Natural killer cell (primary cell): ENCODE measurements at regions not wholly inside any gene's neighbourhood (a gene's known extent, or its start where the extent isn't known, plus 50 kb on each side); places are given as distances from the start of the nearest gene placed in this dataset.

ENCODE experiments used
- ATAC-seq, 3 donors: fragments of 150-1000 bp in 2 of 3; fragments of 200-7000 bp in 1 of 3; cut with Tn5 transposase; 1 replicate in 1 of 3; 2 replicates in 2 of 3; pipeline ENCODE4 v1.10.0; 2021; ENCODE audit warnings: mild to moderate bottlenecking in 2 of 3, moderate library complexity in 2 of 3
- DNase-seq, 2 donors: peaks; one replicate each; pipeline versions ENCODE4 v3.0.0 to v3.0.0-alpha.2; 2013 to 2021; ENCODE audit warnings: mixed read lengths in 1 of 2
- H3K27ac ChIP-seq: one replicate; pipeline ENCODE4 v1.5.1; 2013; ENCODE audit warnings: mild to moderate bottlenecking, low read length
- H3K27me3 ChIP-seq: one replicate; pipeline ENCODE4 v1.6.1; 2013; ENCODE audit warnings: low read length; ENCODE audit not compliant: control insufficient read depth, insufficient read depth
- H3K36me3 ChIP-seq: one replicate; pipeline ENCODE4 v1.6.1; 2013; ENCODE audit warnings: low read length; ENCODE audit not compliant: control insufficient read depth, insufficient read depth
- H3K4me1 ChIP-seq: one replicate; pipeline ENCODE4 v1.6.1; 2013; ENCODE audit warnings: low read length; ENCODE audit not compliant: control insufficient read depth, insufficient read depth
- H3K4me3 ChIP-seq: one replicate; pipeline ENCODE4 v1.5.1; 2013; ENCODE audit warnings: low read length
- H3K9me3 ChIP-seq: one replicate; pipeline ENCODE4 v1.6.1; 2013; ENCODE audit warnings: low read length; ENCODE audit not compliant: control insufficient read depth, insufficient read depth
- H3K27ac Mint-ChIP-seq, 2 donors: one replicate each; pipeline ENCODE4 v1.8.0; 2022; ENCODE audit warnings: mild to moderate bottlenecking in 2 of 2, mixed read lengths in 2 of 2, moderate library complexity in 1 of 2
- H3K27me3 Mint-ChIP-seq, 2 donors: one replicate each; pipeline ENCODE4 v1.8.0; 2022; ENCODE audit warnings: low read depth in 2 of 2, mixed read lengths in 2 of 2
- H3K36me3 Mint-ChIP-seq: one replicate; pipeline ENCODE4 v1.8.0; 2022; ENCODE audit warnings: mixed read lengths
- H3K4me1 Mint-ChIP-seq, 2 donors: one replicate each; pipeline ENCODE4 v1.8.0; 2022; ENCODE audit warnings: mixed read lengths in 2 of 2
- H3K4me3 Mint-ChIP-seq: one replicate; pipeline ENCODE4 v1.8.0; 2022; ENCODE audit warnings: mild to moderate bottlenecking, moderate library complexity, mixed read lengths
- H3K9me3 Mint-ChIP-seq, 2 donors: one replicate each; pipeline ENCODE4 v1.8.0; 2022; ENCODE audit warnings: mixed read lengths in 2 of 2
- WGBS: methylation state at CpG from one replicate; pipeline ENCODE4 v1.1.7; 2013; ENCODE audit warnings: missing lambda C conversion rate; ENCODE audit not compliant: insufficient coverage; 5-methylcytosine and 5-hydroxymethylcytosine counted together
- intact Hi-C: fragments of 100-400 bp; cut with micrococcal nuclease; formaldehyde crosslinking; loops from one replicate; pipeline ENCODE4 v1.14.2; 2022
- TF ChIP-seq, protein P1 (sequence below): fragments of 200-600 bp; IDR thresholded peaks from one replicate; pipeline ENCODE4 v1.8.0; 2022; ENCODE audit warnings: antibody characterized with exemption

- TF ChIP-seq, protein P1, sequence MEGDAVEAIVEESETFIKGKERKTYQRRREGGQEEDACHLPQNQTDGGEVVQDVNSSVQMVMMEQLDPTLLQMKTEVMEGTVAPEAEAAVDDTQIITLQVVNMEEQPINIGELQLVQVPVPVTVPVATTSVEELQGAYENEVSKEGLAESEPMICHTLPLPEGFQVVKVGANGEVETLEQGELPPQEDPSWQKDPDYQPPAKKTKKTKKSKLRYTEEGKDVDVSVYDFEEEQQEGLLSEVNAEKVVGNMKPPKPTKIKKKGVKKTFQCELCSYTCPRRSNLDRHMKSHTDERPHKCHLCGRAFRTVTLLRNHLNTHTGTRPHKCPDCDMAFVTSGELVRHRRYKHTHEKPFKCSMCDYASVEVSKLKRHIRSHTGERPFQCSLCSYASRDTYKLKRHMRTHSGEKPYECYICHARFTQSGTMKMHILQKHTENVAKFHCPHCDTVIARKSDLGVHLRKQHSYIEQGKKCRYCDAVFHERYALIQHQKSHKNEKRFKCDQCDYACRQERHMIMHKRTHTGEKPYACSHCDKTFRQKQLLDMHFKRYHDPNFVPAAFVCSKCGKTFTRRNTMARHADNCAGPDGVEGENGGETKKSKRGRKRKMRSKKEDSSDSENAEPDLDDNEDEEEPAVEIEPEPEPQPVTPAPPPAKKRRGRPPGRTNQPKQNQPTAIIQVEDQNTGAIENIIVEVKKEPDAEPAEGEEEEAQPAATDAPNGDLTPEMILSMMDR, result no peak
- Mint-ChIP-seq H3K4me3 (no peak overlapping the region), H3K27ac (peak overlapping the region; percentile 94 to 99), H3K9me3 (no peaks in the 10 kb centered on the region), H3K4me1 (peaks cover 65 to 84% of the 10 kb centered on the region in 2 donors), H3K36me3 (no peaks in the 10 kb centered on the region), H3K27me3 (no peaks in the 10 kb centered on the region)
- Histone ChIP-seq H3K27me3 (no peaks in the 10 kb centered on the region), H3K9me3 (peaks cover 12% of the 10 kb centered on the region), H3K4me1 (peaks cover 97% of the 10 kb centered on the region), H3K4me3 (no peak overlapping the region), H3K36me3 (no peaks in the 10 kb centered on the region), H3K27ac (peak overlapping the region; percentile 75)
- ATAC-seq (no peak), DNase-seq (peak in 1 of 2 donors; percentile 47)
- intact Hi-C loops, result no loop called here
- WGBS, result no CpG with 5 or more reads among the region's 1 CpG
These were observed 54.6 kb downstream of the ZFP36L2 start for GRCh38 chr2:43171789-43172188.

DNA sequence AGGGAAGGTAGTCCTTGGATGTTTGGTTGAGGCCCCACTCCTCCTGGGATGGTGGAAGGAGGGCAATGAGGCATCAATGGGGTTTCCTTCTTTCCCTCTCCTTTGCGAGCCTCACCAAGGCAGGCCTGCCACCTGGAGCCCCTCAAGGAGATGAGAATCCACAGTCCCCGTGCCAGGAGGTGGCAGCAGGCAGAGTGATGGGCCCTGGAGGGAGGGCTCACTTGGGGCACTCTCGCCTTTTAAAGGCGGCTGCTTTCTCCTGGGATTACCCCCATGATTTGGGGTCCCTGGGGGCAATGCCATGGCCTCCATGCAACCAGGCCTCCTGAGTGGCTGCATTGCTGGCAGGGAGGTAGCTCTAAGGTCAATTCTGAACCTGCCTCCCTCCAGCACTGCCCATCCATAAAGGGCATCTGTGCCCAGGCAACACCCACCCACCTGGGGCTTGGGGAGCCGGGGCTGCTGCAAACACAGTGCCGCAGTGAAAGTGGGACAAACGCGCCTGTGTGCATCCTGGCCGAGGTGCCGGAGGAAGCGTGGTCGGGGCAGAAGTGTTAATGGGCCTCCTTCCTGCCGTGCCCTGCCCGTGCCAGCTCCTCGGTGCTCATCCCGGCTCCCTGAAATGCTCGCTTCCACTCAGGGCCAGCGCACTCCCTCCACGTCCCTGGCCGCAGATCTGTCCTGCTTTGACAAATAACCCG is 55.9 kb downstream of the ZFP36L2 start:
- Histone ChIP-seq H3K4me1 (peaks cover 90% of the 10 kb centered on the region), H3K36me3 (no peaks in the 10 kb centered on the region), H3K9me3 (peaks cover 7% of the 10 kb centered on the region), H3K27me3 (no peaks in the 10 kb centered on the region), H3K4me3 (no peak overlapping the region), H3K27ac (peak overlapping the region; percentile 75)
- Mint-ChIP-seq H3K4me1 (peaks cover 62 to 78% of the 10 kb centered on the region in 2 donors), H3K27me3 (no peaks in the 10 kb centered on the region), H3K27ac (peak overlapping the region; percentile 94 to 99), H3K4me3 (peak overlapping the region; percentile 68), H3K9me3 (no peaks in the 10 kb centered on the region), H3K36me3 (no peaks in the 10 kb centered on the region)
- 17% methylated on average over 20 of the region's 21 CpGs for WGBS
- ATAC-seq, result peak in 1 of 3 donors; percentile 4
- intact Hi-C loops, result no loop called here
- TF ChIP-seq, protein P1, result no peak
- DNase-seq, result peak in 1 of 2 donors; percentile 63

- no peaks in the 10 kb centered on the region for H3K36me3 Mint-ChIP-seq
- TF ChIP-seq, protein P1, result peak; percentile 70
- Histone ChIP-seq H3K36me3 (no peaks in the 10 kb centered on the region), H3K4me3 (no peak overlapping the region), H3K4me1 (peaks cover 84% of the 10 kb centered on the region), H3K9me3 (peaks cover 2% of the 10 kb centered on the region), H3K27me3 (no peaks in the 10 kb centered on the region), H3K27ac (peak overlapping the region; percentile 75)
- ATAC-seq (peak; percentile 14 to 40 (median 27)), DNase-seq (peak; percentile 52 to 81)
- peaks cover 60 to 77% of the 10 kb centered on the region in 2 donors for H3K4me1 Mint-ChIP-seq
- intact Hi-C loops, result no loop called here
- no peaks in the 10 kb centered on the region for H3K27me3 Mint-ChIP-seq
- WGBS, result 44% methylated on average over 9 of the region's 9 CpGs
- H3K9me3 Mint-ChIP-seq, result no peaks in the 10 kb centered on the region
- peak overlapping the region; percentile 94 to 99 for H3K27ac Mint-ChIP-seq
- peak overlapping the region; percentile 68 for H3K4me3 Mint-ChIP-seq
These were observed 56.4 kb downstream of the ZFP36L2 start for GRCh38 chr2:43169987-43170386.
